ENCODE measurements at regions not wholly inside any gene's neighbourhood (a gene's known extent, or its start where the extent isn't known, plus 50 kb on each side); places are given as distances from the start of the nearest gene placed in this dataset.

GRCh38 chr20:60136645-60137401 lies 178.6 kb downstream of the CDH26 start:
- TF ChIP-seq ZBTB1 (tag by site-specific recombination; IDR thresholded peaks at IDR 0.05) (no peak), ZNF354C (tag by site-specific recombination; IDR thresholded peaks at IDR 0.05; ENCODE audit: borderline replicate concordance, low read depth) (no peak), REST (tag by site-specific recombination; IDR thresholded peaks at IDR 0.05) (no peak), YY1 (tag by site-specific recombination; IDR thresholded peaks at IDR 0.05) (no peak), ZNF423 (tag by site-specific recombination; IDR thresholded peaks at IDR 0.05) (no peak), CTCF (tag by site-specific recombination; IDR thresholded peaks at IDR 0.05) (no peak)

All from HEK293 (cell line).